HG02973 (cell line): ENCODE measurements at regions not wholly inside any gene's neighbourhood (a gene's known extent, or its start where the extent isn't known, plus 50 kb on each side); places are given as distances from the start of the nearest gene placed in this dataset.

ENCODE experiments used
- ATAC-seq: cut with Tn5 transposase; IDR thresholded peaks from one replicate; pipeline ENCODE4 v1.9.1; 2021; ENCODE audit warnings: moderate library complexity; ENCODE audit not compliant: unreplicated experiment

- no peak for ATAC-seq
Measured at GRCh38 chr5:176174345-176175025, 63.7 kb upstream of the SIMC1 start.

DNA sequence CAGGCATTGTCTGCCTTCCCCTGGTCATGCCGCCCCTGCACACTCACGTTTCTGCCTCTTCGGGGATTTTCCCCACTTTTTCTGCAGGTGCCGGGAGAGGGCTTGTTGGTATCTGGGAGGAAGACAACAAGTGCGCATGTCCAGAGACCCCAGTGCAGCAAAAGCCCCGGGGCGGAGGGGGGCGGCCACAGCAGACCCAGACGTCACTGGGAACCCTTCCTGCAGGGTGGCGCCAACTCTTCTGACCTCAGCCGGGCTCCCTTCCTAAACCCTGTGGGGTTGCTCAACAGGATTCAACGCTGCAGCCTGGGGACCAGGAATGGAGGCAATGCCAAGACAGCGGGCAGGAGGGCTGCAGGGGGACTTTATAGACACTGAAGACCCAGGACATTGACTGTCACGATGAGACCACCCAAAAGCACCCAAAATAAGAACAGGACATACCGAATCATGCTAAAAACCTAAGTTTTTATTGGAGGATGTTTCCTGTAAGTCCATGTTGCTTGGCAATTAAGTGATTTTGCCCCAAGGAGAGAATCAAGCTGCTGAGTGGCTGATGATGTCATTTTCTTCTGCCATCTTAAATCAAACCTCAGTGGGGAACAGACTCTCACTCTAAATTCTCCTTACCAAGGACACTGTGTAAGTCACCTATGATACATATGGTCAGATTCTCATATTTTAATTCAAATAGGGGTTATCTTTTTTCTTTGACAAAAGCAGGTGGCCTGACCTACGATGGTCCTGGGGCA lies 62.9 kb upstream of the SIMC1 start:
- ATAC-seq: no peak

DNA sequence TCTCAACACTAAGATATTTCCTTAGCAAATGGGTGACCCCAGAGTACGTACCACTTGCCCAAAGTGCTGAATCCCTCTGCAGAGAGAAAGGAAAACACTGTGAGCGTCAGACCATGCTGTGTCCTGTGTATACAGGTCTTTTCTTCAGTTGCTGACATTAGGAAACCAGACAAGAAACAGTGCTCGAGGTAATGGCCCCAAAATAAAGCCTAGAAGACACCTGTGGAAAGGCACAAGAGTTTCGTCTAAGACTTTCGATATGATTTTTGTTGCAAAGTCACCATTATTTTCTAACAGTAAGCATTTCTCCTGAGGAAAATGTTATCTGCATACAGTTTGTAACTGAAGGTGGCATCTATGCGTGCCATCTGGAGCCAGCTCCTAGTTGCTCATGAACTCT lies 62.0 kb upstream of the SIMC1 start:
- no peak for ATAC-seq

DNA sequence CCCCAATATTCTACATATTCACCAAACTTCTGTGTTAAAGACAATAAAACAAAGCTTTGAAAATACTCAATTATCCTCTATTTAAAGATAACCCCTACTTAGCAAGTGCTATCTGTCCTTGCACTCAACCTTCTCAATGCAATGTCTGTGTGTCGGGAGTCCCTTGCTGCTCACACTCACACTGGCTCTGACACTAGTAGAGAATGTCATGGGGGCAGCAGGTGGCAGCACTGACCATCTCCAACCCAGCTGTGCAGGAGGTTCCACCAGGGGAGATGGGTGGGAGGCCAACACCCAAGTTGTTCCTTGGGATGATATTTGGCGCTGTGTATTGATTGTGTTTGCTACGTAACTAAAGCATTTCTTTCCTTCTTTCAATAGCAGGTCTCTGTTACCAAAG lies 59.4 kb upstream of the SIMC1 start:
- ATAC-seq: no peak

GRCh38 chr5:176180339-176180738 lies 57.9 kb upstream of the SIMC1 start:
- no peak for ATAC-seq

- no peak for ATAC-seq
Measured at GRCh38 chr5:176180781-176181180, 57.4 kb upstream of the SIMC1 start.

DNA sequence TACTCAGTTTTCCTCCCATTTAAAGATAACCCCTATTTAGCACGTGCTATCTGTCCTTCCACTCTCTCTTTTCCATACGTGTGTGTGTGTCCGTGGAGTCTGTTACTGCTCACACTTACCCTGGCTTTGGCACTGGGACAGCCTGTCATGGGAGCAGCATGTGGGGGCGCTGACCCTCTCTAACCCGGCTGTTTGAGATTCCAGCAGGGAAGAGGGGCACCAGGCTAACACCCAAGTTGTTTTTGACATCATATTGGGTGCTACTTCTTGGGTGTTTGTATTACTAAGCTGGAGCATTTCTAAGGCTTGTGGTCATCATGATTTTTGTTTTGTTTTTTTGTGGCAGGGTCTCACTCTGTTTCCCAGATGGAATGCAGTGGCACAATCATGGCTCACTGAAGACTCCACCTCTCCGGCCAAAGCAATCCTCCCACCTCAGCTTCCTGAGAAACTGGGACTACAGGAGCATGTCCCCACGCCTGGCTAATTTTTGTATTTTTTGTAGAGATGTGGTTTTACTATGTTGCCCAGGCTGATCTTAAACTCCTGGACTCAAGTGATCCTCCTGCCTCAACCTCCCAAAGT lies 56.9 kb upstream of the SIMC1 start:
- ATAC-seq: no peak

- no peak for ATAC-seq
Measured at GRCh38 chr5:176183321-176184074, 54.7 kb upstream of the SIMC1 start.

DNA sequence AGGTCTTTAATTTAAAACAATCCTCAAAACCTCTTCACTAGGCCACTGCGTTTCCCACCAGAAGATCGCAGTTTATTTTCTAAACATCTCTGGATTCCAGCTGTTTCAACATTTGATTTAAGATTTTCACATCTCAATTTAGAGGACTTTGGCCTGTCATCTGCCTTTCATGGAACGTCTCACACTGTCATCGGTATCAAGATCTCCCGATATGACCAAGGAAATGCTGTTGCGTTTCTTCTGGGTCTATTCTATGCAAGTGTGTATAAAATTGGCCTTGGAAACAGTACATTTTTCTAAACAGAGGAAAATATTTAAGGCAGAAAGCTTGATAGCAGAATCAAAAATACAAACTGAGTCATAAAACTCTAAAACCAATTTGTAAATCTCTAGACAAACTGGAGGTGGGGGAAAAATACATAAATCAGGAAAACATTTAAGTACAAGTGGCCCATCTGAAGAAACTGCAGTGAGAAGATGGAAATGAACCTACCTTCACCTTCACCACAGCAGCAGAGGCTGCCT lies 53.6 kb upstream of the SIMC1 start:
- ATAC-seq: no peak

DNA sequence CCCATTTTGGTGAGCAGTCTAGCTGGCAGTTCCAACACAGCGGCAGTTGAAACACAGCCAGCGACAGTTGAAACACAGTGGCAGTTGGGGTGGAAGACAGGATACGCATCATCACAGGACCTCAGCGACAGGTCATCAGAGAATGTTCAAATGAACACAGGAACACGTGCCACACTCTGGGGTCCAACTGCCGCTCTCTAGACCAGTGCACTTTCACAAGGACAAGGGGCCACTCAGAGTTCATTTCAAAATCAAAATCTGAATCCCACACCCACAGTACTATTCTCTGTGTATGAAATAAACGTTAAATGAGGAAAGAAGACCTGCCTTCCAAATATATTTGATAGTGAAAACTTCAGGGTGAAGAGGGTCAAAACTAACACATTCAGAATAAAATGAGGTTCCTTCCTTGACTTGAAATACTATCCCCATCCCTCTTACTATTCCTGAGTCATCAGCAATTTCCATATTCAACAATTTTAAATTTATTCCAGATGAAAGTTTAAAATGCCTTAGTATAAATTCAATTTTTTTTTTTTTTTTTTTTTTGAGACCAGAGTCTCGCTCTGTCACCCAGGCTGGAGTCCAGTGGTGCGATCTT lies 53.0 kb upstream of the SIMC1 start:
- no peak for ATAC-seq

GRCh38 chr5:176186107-176186506 lies 52.1 kb upstream of the SIMC1 start:
- no peak for ATAC-seq

DNA sequence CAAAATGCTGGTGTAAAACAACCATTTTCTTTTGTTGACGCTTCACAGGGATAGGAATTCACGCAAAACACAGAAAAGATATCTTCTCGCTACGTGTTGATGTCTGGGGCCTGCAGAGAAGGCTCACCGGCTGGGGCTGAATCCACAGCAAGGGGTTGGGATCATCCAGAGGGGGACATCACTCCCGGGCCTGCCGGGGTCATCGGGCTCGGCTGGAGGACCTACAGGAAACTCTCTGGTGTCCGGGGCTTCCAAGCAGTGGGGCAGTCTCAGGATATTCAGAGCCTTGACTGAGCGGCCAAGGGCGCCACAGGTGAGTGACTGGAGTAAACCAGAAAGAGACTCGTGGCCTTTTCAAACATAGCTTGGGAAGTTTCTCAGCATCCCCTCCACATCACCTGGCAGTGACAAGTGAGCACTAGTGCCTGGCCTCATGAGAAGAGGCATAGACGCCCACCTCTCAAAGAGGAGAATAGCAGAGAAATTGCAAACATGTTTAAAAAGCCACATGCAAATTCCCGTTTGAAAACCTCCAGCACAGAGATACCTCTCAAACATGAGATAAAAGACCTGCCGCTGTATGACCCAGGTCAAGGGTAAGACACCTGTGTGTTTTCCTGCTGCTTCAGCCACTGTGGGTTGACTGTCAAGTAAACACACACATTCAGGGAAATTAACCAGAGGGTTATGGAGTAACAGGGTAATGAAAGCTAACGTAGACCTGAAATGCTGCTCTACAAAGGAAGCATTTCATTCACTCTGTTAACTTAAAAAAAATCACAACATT lies 50.8 kb upstream of the SIMC1 start:
- ATAC-seq: no peak

GRCh38 chr5:176188085-176188484 lies 50.1 kb upstream of the SIMC1 start:
- no peak for ATAC-seq
